ENCODE measurements at regions not wholly inside any gene's neighbourhood (a gene's known extent, or its start where the extent isn't known, plus 50 kb on each side); places are given as distances from the start of the nearest gene placed in this dataset.

- TF ChIP-seq CTCF (conservative IDR thresholded peaks at IDR 0.05; ENCODE audit: low read length) (no peak), EZH2phosphoT487 (IDR thresholded peaks at IDR 0.05; ENCODE audit: borderline replicate concordance) (no peak)
Measured at GRCh38 chr3:171526869-171527268, 66.7 kb upstream of the TNIK start.

All from Loucy (cell line).